Neural cell (in vitro differentiated cells): ENCODE measurements at regions not wholly inside any gene's neighbourhood (a gene's known extent, or its start where the extent isn't known, plus 50 kb on each side); places are given as distances from the start of the nearest gene placed in this dataset.
"Not testable (repeated sequence)": the region's sequence is repeated elsewhere in the genome, so short reads cannot be mapped to it uniquely, and the experiment has no call there.

Source experiments
- H2AFZ ChIP-seq: fragments of 200-600, 300-800 bp; sonication (generic), shearing (Covaris generic); 2 replicates; pipeline ENCODE4 v1.6.0; 2014; ENCODE audit warnings: low read depth, mild to moderate bottlenecking, antibody characterized with exemption, low read length, moderate library complexity
- H3F3A ChIP-seq: fragments of 200-600 bp; shearing (Covaris generic); 2 replicates; pipeline ENCODE4 v1.6.1; 2016; ENCODE audit warnings: mild to moderate bottlenecking, moderate library complexity, mixed read lengths, antibody characterized with exemption, low read length; ENCODE audit not compliant: insufficient read depth, poor library complexity, severe bottlenecking
- H3K27ac ChIP-seq: fragments of 200-600, 300-800 bp; sonication (generic), shearing (Covaris generic); 2 replicates; pipeline ENCODE4 v1.5.1; 2014; ENCODE audit warnings: mild to moderate bottlenecking, low read length, moderate library complexity
- H3K27me3 ChIP-seq: fragments of 300-800, 200-600 bp; sonication (generic), shearing (Covaris generic); 2 replicates; pipeline ENCODE4 v1.6.0; 2014; ENCODE audit warnings: mild to moderate bottlenecking, low read depth, low read length, moderate library complexity; ENCODE audit not compliant: insufficient read depth
- H3K36me3 ChIP-seq: fragments of 300-800, 200-600 bp; sonication (generic), shearing (Covaris generic); 2 replicates; pipeline ENCODE4 v1.5.1; 2014; ENCODE audit warnings: mild to moderate bottlenecking, antibody characterized with exemption, low read length, moderate library complexity; ENCODE audit not compliant: insufficient read depth
- H3K4me2 ChIP-seq: fragments of 300-800, 200-600 bp; sonication (generic), shearing (Covaris generic); 2 replicates; pipeline ENCODE4 v1.6.0; 2014; ENCODE audit warnings: mild to moderate bottlenecking, low read length
- H3K4me3 ChIP-seq: fragments of 300-800, 200-600 bp; sonication (generic), shearing (Covaris generic); 2 replicates; pipeline ENCODE4 v1.5.1; 2014; ENCODE audit warnings: mild to moderate bottlenecking, low read length, moderate library complexity
- H3K79me2 ChIP-seq: fragments of 200-600 bp; shearing (Covaris generic); replicated peaks from 2 replicates; pipeline ENCODE4 v1.6.0; 2014; ENCODE audit warnings: mild to moderate bottlenecking, low read length, moderate library complexity; ENCODE audit not compliant: insufficient read depth
- H3K9ac ChIP-seq: fragments of 300-800, 200-600 bp; sonication (generic), shearing (Covaris generic); 2 replicates; pipeline ENCODE4 v1.6.1; 2016; ENCODE audit warnings: mild to moderate bottlenecking, low read length, mixed read lengths
- H3K9me2 ChIP-seq: fragments of 200-600 bp; shearing (Covaris generic); 2 replicates; pipeline ENCODE4 v1.6.1; 2016; ENCODE audit warnings: mild to moderate bottlenecking, low read length, mixed read lengths; ENCODE audit not compliant: insufficient read depth
- H3K9me3 ChIP-seq: fragments of 200-600, 300-800 bp; sonication (generic), shearing (Covaris generic); 2 replicates; pipeline ENCODE4 v1.6.1; 2016; ENCODE audit warnings: mild to moderate bottlenecking, mixed run types, low read length, moderate library complexity, mixed read lengths
- H4K20me1 ChIP-seq: fragments of 200-600 bp; shearing (Covaris generic); 2 replicates; pipeline ENCODE4 v1.6.1; 2016; ENCODE audit warnings: mild to moderate bottlenecking, mixed run types; ENCODE audit not compliant: insufficient read depth
- EP300 ChIP-seq: fragments of 450-650 bp; conservative IDR thresholded peaks from 2 replicates; pipeline ENCODE4 v1.6.1; 2014; ENCODE audit warnings: antibody characterized with exemption, mild to moderate bottlenecking, moderate library complexity; ENCODE audit not compliant: poor library complexity, severe bottlenecking
- EZH2 ChIP-seq: fragments of 200-600, 300-800 bp; shearing (Covaris generic), sonication (generic); IDR thresholded peaks from 2 replicates; pipeline ENCODE4 v1.6.1; 2014; ENCODE audit warnings: antibody characterized with exemption, low read length, borderline replicate concordance, mild to moderate bottlenecking; ENCODE audit not compliant: insufficient read depth, poor library complexity, severe bottlenecking
- MXI1 ChIP-seq: fragments of 450-650 bp; conservative IDR thresholded peaks from 2 replicates; pipeline ENCODE4 v1.6.1; 2014; ENCODE audit warnings: antibody characterized with exemption, mild to moderate bottlenecking; ENCODE audit not compliant: poor library complexity, severe bottlenecking
- POLR2AphosphoS5 ChIP-seq: IDR thresholded peaks from 2 replicates; pipeline ENCODE4 v1.6.1; 2012
- RAD21 ChIP-seq: fragments of 450-650 bp; conservative IDR thresholded peaks from 2 replicates; pipeline ENCODE4 v1.6.1; 2014; ENCODE audit warnings: antibody characterized with exemption, mild to moderate bottlenecking, moderate library complexity
- REST ChIP-seq: IDR thresholded peaks from 2 replicates; pipeline ENCODE4 v1.6.1; 2012; ENCODE audit warnings: borderline replicate concordance
- SMC3 ChIP-seq: fragments of 450-650 bp; conservative IDR thresholded peaks from 2 replicates; pipeline ENCODE4 v1.6.1; 2014; ENCODE audit warnings: antibody characterized with exemption, mild to moderate bottlenecking, moderate library complexity; ENCODE audit not compliant: poor library complexity
- TAF1 ChIP-seq: IDR thresholded peaks from 2 replicates; pipeline ENCODE4 v1.6.1; 2012; ENCODE audit warnings: low read depth
- TF ChIP-seq, protein P1 (sequence below): fragments of 450-650 bp; IDR thresholded peaks from 2 replicates; pipeline ENCODE4 v1.5.1; 2014; ENCODE audit warnings: antibody characterized with exemption, mild to moderate bottlenecking, moderate library complexity; ENCODE audit not compliant: poor library complexity, severe bottlenecking

DNA sequence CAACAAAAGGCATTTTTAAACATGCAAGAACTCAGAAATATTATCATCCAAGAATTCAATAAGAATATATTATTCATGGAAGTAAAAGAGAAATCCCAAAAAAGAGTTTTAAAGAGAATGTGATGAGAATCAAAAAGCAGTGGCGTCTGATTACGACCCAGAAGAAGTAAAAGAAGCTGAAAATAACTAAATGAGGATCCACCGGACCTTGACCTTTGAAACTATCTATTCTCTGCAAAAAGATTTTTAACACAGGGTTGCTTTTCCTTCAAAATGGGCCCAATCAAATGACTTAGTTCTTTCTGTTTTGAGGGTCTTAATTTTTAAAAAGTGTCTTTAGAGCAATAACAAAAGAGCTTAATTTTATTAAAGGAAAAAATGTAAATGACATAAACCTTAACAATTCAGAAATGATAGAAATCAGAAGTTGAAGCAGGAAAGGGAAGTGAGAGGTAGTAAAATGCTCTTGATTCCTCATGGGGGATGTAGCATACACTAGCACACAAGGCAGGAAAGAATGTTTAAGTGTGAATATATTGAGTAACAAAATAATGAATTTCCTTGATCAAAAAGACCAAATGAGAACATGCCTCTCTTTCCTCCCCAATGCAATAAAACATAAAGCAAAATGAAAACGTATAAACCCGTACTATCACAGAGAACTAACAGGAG, 223.1 kb upstream of the PRDM1 start:
- Histone ChIP-seq H4K20me1 (no peaks in the 10 kb centered on the region), H3K9me2 (no peaks in the 10 kb centered on the region), H3K4me3 (no peak overlapping the region), H3F3A (no peaks in the 10 kb centered on the region), H3K27me3 (no peaks in the 10 kb centered on the region), H2AFZ (no peak overlapping the region), H3K36me3 (no peaks in the 10 kb centered on the region), H3K79me2 (no peaks in the 10 kb centered on the region), H3K27ac (no peak overlapping the region), H3K9me3 (no peaks in the 10 kb centered on the region), H3K9ac (no peak overlapping the region), H3K4me2 (no peak overlapping the region)
- TF ChIP-seq EP300 = no peak
- no peak for TF ChIP-seq RAD21
- no peak for TF ChIP-seq EZH2
- no peak for TF ChIP-seq REST
- TF ChIP-seq MXI1 = no peak
- no peak for TF ChIP-seq SMC3
- TF ChIP-seq TAF1 = no peak
- TF ChIP-seq, protein P1, sequence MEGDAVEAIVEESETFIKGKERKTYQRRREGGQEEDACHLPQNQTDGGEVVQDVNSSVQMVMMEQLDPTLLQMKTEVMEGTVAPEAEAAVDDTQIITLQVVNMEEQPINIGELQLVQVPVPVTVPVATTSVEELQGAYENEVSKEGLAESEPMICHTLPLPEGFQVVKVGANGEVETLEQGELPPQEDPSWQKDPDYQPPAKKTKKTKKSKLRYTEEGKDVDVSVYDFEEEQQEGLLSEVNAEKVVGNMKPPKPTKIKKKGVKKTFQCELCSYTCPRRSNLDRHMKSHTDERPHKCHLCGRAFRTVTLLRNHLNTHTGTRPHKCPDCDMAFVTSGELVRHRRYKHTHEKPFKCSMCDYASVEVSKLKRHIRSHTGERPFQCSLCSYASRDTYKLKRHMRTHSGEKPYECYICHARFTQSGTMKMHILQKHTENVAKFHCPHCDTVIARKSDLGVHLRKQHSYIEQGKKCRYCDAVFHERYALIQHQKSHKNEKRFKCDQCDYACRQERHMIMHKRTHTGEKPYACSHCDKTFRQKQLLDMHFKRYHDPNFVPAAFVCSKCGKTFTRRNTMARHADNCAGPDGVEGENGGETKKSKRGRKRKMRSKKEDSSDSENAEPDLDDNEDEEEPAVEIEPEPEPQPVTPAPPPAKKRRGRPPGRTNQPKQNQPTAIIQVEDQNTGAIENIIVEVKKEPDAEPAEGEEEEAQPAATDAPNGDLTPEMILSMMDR = no peak
- no peak for TF ChIP-seq POLR2AphosphoS5

- H3K9me2 ChIP-seq, H3K79me2 ChIP-seq, H4K20me1 ChIP-seq, H2AFZ ChIP-seq, H3K9me3 ChIP-seq, H3K27ac ChIP-seq, H3K9ac ChIP-seq, H3K36me3 ChIP-seq, H3K4me3 ChIP-seq, H3K27me3 ChIP-seq, H3K4me2 ChIP-seq, H3F3A ChIP-seq: not testable (repeated sequence)
Measured at GRCh38 chr6:105860927-105861326, 225.2 kb upstream of the PRDM1 start.

- no peak overlapping the region for H3K9ac ChIP-seq
- no peak for TF ChIP-seq MXI1
- no peak for TF ChIP-seq EZH2
- no peak for TF ChIP-seq EP300
- H3K27me3 ChIP-seq = no peaks in the 10 kb centered on the region
- no peak overlapping the region for H3K4me2 ChIP-seq
- H3K4me3 ChIP-seq = no peak overlapping the region
- H3K36me3 ChIP-seq = no peaks in the 10 kb centered on the region
- H2AFZ ChIP-seq = no peak overlapping the region
- no peaks in the 10 kb centered on the region for H3K9me3 ChIP-seq
- H3K79me2 ChIP-seq = no peaks in the 10 kb centered on the region
- H3F3A ChIP-seq = no peaks in the 10 kb centered on the region
- H3K9me2 ChIP-seq = no peaks in the 10 kb centered on the region
- no peaks in the 10 kb centered on the region for H4K20me1 ChIP-seq
- H3K27ac ChIP-seq = no peak overlapping the region
Measured at GRCh38 chr6:105859457-105859856, 226.7 kb upstream of the PRDM1 start.

DNA sequence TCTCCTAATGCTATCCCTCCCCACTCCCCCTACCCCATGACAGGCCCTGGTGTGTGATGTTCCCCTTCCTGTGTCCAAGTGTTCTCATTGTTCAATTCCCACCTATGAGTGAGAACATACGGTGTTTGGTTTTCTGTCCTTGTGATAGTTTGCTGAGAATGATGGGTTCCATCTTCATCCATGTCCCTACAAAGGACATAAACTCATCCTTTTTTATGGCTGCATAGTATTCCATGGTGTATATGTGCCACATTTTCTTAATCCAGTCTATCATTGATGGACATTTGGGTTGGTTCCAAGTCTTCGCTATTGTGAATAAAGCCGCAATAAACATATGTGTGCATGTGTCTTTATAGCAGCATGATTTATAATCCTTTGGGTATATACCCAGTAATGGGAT, 227.5 kb upstream of the PRDM1 start:
- H3K9me3 ChIP-seq, H3K4me2 ChIP-seq, H3K79me2 ChIP-seq, H3K27ac ChIP-seq, H3K4me3 ChIP-seq, H3K27me3 ChIP-seq, H3K9me2 ChIP-seq, H3K9ac ChIP-seq, H3K36me3 ChIP-seq, H4K20me1 ChIP-seq, H2AFZ ChIP-seq, H3F3A ChIP-seq: not testable (repeated sequence)
